ENCODE measurements at regions not wholly inside any gene's neighbourhood (a gene's known extent, or its start where the extent isn't known, plus 50 kb on each side); places are given as distances from the start of the nearest gene placed in this dataset.

DNA sequence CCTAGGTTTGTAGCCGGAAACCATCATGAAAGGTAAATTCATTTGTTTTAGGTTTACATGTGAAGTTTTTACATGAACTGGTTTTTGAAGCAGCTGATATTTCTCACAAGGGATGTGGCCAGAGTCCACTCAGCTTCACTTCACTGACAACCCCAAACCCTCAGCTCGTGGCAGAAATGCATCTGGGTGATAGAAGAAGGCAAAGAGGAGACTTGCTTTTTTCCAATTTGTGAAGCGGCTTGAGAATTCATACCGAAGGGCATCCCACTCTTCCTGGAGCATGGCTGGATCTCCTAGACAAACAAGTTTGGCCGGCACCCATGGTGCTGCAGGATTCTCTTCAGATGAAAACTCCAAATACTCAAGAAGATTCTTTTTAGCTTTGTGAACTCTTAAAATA, 392.8 kb upstream of the CNR1 start:
- TF ChIP-seq CTCF (IDR thresholded peaks at IDR 0.05; ENCODE audit: insufficient read depth, low read depth, low read length, missing control alignments) = no peak
- no peak overlapping the region for H3K4me3 ChIP-seq (ENCODE audit: low read depth, low read length)

DNA sequence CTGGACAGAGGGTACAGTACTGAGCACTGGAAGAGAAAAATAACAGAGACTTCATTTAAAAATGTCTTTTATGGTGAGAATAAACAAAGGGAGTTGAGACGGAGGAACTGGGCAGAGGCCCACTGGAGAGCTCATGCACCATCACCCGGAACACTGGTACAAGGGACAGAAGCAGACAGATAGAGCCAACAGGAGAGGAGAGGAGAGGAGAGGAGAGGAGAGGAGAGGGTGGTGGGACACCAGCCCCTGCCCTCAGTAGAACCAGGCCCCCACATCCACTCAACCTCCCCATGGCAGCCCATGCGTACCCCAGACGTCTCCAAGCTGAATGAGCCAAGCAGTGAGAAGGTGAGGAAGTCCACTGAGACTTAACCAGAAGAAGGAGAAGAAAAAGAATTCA, 390.5 kb upstream of the CNR1 start:
- no peak for DNase-seq (ENCODE audit: low read depth)
- no peak overlapping the region for H3K4me3 ChIP-seq (ENCODE audit: low read depth, low read length)

More for the DNA sequence above, 392.8 kb upstream of the CNR1 start:
- DNase-seq (ENCODE audit: low read depth) = no peak

GRCh38 chr6:88548891-88549505, 382.9 kb upstream of the CNR1 start:
- no peak overlapping the region for H3K4me3 ChIP-seq (ENCODE audit: low read depth, low read length)
- no peak for TF ChIP-seq CTCF (IDR thresholded peaks at IDR 0.05; ENCODE audit: insufficient read depth, low read depth, low read length, missing control alignments)
- DNase-seq (ENCODE audit: low read depth) = no peak

More for the DNA sequence above, 390.5 kb upstream of the CNR1 start:
- no peak for TF ChIP-seq CTCF (IDR thresholded peaks at IDR 0.05; ENCODE audit: insufficient read depth, low read depth, low read length, missing control alignments)

DNA sequence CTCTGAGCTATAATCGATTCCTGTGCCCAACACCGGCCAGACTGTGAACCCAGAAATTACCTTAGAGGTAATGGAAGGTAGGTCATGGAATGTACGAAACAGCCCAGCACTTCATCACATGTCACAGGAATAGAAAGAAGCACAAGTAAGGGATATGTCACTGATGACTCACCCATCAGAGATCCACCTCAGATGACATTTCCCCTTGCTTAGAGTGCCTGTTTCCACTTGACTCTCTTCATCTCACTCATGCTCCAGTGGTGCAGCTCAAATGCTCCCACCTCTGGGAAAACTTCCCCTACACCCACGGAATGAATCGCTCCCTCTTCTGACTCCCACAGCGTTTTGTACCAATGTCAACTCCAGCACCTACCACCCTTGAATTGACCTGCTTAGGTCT, 381.6 kb upstream of the CNR1 start:
- DNase-seq (ENCODE audit: low read depth) = peak; percentile 13
- TF ChIP-seq CTCF (IDR thresholded peaks at IDR 0.05; ENCODE audit: insufficient read depth, low read depth, low read length, missing control alignments) = no peak
- no peak overlapping the region for H3K4me3 ChIP-seq (ENCODE audit: low read depth, low read length)

DNA sequence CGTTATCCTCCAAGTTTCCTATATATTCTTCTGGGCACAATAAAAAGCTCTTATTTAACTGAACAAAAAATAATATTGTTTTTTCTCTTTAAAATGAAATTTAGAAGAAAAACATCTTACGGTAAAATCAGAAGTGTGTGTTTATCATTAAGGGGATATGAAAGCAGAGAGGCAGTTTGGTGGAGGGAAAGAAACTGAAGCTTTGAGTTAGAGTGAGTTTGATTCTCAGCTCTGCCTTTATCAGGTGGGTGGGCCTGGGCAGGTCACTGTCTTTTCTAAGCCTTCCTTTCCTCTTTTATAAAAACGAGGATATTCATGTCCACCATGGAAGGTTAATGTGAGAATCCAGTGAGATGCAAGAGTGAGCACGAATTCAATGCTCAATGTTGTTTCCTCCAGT, 379.8 kb upstream of the CNR1 start:
- no peak for DNase-seq (ENCODE audit: low read depth)

GRCh38 chr6:88544986-88545612, 379.0 kb upstream of the CNR1 start:
- no peak overlapping the region for H3K4me3 ChIP-seq (ENCODE audit: low read depth, low read length)
- no peak for DNase-seq (ENCODE audit: low read depth)
- TF ChIP-seq CTCF (IDR thresholded peaks at IDR 0.05; ENCODE audit: insufficient read depth, low read depth, low read length, missing control alignments) = no peak

More for the DNA sequence above, 379.8 kb upstream of the CNR1 start:
- H3K4me3 ChIP-seq (ENCODE audit: low read depth, low read length) = no peak overlapping the region
- TF ChIP-seq CTCF (IDR thresholded peaks at IDR 0.05; ENCODE audit: insufficient read depth, low read depth, low read length, missing control alignments) = no peak
